Astrocyte (in vitro differentiated cells and primary cell): ENCODE measurements at regions not wholly inside any gene's neighbourhood (a gene's known extent, or its start where the extent isn't known, plus 50 kb on each side); places are given as distances from the start of the nearest gene placed in this dataset.

Source experiments
- EZH2 ChIP-seq: IDR thresholded peaks from 2 replicates; pipeline ENCODE4 v1.6.1; 2012; ENCODE audit warnings: mild to moderate bottlenecking, low read length, inconsistent platforms; ENCODE audit not compliant: insufficient read depth
- TF ChIP-seq, protein P1 (sequence below): IDR thresholded peaks from 2 replicates; pipeline ENCODE4 v1.5.1; 2011; ENCODE audit warnings: low read depth, mild to moderate bottlenecking, inconsistent platforms, low read length, moderate library complexity; ENCODE audit not compliant: insufficient read depth

DNA sequence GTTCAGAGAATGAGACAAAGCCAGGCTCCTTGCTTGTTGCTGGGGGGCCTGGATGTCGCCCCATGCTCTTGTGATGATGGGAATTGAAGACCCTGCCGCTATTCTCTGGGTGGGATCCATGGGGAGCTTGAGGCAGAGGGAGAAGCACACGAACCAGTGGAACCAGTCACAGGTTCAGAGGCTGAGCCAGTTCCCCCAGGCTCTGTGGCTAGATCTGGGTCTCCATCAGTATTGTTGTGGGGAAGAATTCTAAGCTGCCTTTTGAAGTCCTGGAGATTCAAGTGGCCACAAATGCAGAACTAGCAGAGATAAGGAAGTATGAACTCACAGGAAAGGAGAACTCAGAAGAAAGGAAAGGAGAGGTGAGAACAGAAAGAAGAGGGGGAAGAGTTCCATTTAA, 219.4 kb downstream of the MSX2 start:
- TF ChIP-seq, protein P1, sequence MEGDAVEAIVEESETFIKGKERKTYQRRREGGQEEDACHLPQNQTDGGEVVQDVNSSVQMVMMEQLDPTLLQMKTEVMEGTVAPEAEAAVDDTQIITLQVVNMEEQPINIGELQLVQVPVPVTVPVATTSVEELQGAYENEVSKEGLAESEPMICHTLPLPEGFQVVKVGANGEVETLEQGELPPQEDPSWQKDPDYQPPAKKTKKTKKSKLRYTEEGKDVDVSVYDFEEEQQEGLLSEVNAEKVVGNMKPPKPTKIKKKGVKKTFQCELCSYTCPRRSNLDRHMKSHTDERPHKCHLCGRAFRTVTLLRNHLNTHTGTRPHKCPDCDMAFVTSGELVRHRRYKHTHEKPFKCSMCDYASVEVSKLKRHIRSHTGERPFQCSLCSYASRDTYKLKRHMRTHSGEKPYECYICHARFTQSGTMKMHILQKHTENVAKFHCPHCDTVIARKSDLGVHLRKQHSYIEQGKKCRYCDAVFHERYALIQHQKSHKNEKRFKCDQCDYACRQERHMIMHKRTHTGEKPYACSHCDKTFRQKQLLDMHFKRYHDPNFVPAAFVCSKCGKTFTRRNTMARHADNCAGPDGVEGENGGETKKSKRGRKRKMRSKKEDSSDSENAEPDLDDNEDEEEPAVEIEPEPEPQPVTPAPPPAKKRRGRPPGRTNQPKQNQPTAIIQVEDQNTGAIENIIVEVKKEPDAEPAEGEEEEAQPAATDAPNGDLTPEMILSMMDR: no peak
- no peak for TF ChIP-seq EZH2
